Choroid plexus epithelial cell (primary cell): ENCODE measurements at regions not wholly inside any gene's neighbourhood (a gene's known extent, or its start where the extent isn't known, plus 50 kb on each side); places are given as distances from the start of the nearest gene placed in this dataset.

ENCODE experiments used
- DNase-seq: peaks from one replicate; pipeline ENCODE4 v3.0.0-alpha.2; 2010; ENCODE audit warnings: low read depth
- H3K4me3 ChIP-seq: 2 replicates; pipeline ENCODE4 v1.5.1; 2011; ENCODE audit warnings: low read depth, mild to moderate bottlenecking, control low read depth, low read length, moderate library complexity
- TF ChIP-seq, protein P1 (sequence below): conservative IDR thresholded peaks from 2 replicates; pipeline ENCODE4 v1.5.1; 2011; ENCODE audit warnings: low read depth, mild to moderate bottlenecking, control low read depth, inconsistent platforms, low read length, moderate library complexity

DNA sequence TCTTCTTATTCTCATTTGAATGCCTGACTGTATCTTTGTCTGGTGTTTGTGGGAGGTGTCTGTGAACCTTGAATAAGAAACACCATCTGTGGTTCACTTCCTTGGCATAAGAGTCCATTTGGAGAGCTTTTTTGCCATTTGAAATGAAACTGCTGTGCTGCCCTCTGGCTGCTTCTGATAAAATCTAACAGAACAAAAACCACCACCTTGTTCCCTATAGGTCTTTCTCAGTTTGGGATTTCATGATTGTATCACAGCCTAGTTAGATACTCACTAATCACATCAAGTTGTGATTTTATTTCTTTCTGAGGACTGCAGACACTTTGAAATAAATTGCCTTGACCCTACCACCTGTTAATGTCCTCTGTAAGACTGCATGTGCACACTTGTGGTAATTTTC is 102.7 kb upstream of the FAM13C start:
- DNase-seq = peak; percentile 45
- H3K4me3 ChIP-seq = no peak overlapping the region
- TF ChIP-seq, protein P1, sequence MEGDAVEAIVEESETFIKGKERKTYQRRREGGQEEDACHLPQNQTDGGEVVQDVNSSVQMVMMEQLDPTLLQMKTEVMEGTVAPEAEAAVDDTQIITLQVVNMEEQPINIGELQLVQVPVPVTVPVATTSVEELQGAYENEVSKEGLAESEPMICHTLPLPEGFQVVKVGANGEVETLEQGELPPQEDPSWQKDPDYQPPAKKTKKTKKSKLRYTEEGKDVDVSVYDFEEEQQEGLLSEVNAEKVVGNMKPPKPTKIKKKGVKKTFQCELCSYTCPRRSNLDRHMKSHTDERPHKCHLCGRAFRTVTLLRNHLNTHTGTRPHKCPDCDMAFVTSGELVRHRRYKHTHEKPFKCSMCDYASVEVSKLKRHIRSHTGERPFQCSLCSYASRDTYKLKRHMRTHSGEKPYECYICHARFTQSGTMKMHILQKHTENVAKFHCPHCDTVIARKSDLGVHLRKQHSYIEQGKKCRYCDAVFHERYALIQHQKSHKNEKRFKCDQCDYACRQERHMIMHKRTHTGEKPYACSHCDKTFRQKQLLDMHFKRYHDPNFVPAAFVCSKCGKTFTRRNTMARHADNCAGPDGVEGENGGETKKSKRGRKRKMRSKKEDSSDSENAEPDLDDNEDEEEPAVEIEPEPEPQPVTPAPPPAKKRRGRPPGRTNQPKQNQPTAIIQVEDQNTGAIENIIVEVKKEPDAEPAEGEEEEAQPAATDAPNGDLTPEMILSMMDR = peak; percentile 36

DNA sequence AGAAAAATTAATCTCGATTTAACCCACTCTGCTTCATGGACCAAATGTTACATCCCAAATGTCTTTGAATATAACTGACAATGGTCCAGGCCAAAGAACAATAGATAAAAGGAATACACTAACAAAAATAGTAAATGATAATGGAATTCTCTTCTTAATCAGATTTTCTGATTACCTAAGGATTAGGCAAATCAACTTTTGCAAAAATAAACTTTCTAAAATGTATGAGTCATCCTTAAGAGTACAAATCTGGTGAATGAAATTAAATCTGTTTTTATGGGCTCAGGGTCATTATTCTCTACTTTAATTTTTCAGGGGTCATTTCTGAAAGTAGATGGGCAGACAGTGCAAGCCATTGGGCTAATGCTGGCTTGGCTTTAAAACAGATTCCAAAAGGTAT is 102.1 kb upstream of the FAM13C start:
- H3K4me3 ChIP-seq = no peak overlapping the region
- TF ChIP-seq, protein P1 = no peak
- no peak for DNase-seq

DNA sequence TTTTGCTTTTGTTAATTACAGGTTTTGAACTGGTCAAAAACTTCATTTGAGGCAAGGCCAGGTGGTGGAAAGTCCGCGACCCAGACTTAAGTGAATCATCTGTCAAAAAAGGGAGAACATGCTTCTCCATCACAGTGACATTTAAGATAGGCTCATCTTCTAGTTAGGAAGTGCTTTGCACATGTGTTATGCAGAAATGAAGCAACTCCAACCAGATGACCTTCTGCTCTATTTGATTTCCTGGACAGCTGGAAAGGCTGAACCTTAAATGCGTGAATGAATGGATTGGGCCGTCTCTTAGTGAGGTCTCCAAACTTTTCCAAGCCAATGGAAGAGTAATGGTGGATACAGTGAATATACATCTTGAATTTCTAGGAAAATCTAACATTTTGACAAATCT is 101.6 kb upstream of the FAM13C start:
- DNase-seq = no peak
- TF ChIP-seq, protein P1 = no peak
- no peak overlapping the region for H3K4me3 ChIP-seq

DNA sequence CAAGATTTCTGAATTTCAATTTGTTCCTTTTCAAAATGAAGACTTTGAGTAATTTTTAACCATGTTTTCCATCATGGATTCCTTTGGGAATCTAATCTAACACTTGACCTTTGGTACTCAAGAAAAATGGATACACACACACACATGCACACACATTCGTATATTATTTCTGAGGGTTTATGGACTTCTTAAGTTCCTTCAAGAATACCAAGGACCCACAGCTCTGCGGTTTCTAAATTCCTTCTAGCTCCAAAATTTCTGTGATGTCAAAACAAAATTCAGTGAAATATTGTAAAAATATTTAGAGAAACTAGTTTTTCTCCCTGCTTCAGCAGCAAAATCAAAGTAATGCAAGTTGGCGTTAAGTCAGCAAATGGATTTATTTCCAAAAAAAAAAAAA is 98.3 kb upstream of the FAM13C start:
- H3K4me3 ChIP-seq = no peak overlapping the region
- TF ChIP-seq, protein P1 = no peak
- DNase-seq = no peak

DNA sequence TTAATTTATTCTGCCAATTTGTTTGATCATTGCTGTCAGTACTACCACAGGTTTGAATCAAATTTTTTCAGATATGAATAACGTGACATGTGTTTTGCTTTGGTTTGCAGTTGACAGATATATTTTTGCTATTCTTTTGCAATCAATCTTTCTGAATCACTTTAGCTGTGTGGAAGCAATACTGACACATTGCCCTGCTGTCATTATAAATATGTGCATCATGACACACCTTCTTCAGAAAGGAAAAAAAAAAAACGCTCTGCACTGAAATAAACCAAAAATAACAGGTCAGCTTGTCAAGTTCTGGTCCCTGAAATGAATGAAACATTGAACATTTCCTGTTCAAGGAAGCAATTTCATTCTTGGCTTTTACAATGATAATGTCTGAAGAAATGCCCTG is 93.8 kb upstream of the FAM13C start:
- TF ChIP-seq, protein P1 = no peak
- H3K4me3 ChIP-seq = no peak overlapping the region
- no peak for DNase-seq

DNA sequence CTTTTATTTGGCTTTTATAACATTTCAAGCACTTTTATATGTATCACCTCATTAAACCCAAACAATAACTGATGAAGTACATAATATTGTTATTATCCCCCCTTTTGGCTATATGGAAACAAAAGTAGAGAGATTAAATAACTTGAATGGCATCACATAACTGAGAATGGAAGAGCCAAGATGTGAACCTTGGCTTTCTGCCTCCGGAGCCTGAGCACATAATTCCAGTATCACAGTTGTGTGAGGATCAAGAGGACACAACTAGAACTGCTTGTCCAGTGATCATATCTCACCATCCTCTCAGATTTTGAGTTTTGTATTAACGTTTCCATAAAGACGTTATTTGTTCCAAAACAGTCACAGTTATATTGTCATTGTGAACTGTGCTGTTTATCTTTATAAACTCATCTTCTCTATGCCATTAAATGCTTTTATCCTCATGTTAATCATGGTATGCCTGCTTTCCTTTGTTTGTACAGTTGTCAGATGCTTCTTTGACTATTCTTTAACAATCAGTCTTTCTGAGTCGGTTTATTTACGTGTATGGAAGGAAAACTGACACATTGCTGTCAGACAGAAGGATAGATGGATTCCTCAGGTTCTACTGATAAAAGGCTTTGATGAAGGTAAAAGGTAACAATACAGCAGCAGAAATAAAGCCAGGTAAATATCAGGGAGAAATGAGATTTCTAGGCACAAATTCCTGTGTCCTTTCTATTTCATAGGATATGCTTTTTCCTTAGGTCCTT is 92.0 kb upstream of the FAM13C start:
- TF ChIP-seq, protein P1 = no peak
- no peak for DNase-seq

DNA sequence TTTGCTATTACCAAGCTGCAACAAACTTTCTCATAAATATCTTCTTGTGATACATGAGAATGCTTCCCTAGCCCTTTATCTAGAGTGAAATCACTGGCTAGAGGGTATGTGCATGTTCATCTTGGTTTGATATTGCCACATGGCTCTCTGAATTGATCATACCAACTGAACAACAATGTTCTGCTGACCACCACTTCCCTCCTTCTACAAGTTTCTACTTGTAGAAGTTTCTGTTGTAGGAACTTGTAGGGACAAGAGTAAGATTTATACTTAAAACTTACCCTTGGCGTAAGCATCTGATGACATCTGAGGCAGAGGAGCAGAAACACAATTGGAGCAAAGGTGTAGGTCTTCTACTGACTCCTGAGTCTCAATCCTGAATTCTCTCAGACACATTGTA is 86.3 kb upstream of the FAM13C start:
- no peak for DNase-seq
- no peak overlapping the region for H3K4me3 ChIP-seq
- TF ChIP-seq, protein P1 = no peak

More for the DNA sequence above, 92.0 kb upstream of the FAM13C start:
- no peak overlapping the region for H3K4me3 ChIP-seq
